ENCODE measurements at regions not wholly inside any gene's neighbourhood (a gene's known extent, or its start where the extent isn't known, plus 50 kb on each side); places are given as distances from the start of the nearest gene placed in this dataset.

- intact Hi-C loops (cut with micrococcal nuclease; ENCODE audit: unreplicated experiment), result no loop called here
- H3K4me1 Mint-ChIP-seq (ENCODE audit: low read depth, unreplicated experiment), result no peaks in the 10 kb centered on the region
- no TSS peak for BruUV-seq (replicated peaks)
- H3K27ac Mint-ChIP-seq (ENCODE audit: unreplicated experiment), result no peak overlapping the region
- DNase-seq, result no peak
- Histone ChIP-seq H3K27me3 (replicated peaks; ENCODE audit: control insufficient read depth, insufficient read depth, low read length) (no peaks in the 10 kb centered on the region), H3K9me3 (no peaks in the 10 kb centered on the region; the same call in 1 of the 2 replicates), H3K36me3 (ENCODE audit: control insufficient read depth, insufficient read depth, low read length) (no peaks in the 10 kb centered on the region), H3K4me3 (ENCODE audit: low read depth, low read length) (no peak overlapping the region), H3K4me1 (no peaks in the 10 kb centered on the region)
- H3K36me3 Mint-ChIP-seq (ENCODE audit: insufficient read depth, unreplicated experiment), result no peaks in the 10 kb centered on the region
- peaks cover 6% of the 10 kb centered on the region for H3K27me3 Mint-ChIP-seq (ENCODE audit: insufficient read depth, unreplicated experiment)
- H3K4me3 Mint-ChIP-seq (ENCODE audit: unreplicated experiment), result no peak overlapping the region
- CTCF ChIA-PET, result no interaction called here
- TF ChIP-seq CTCF (IDR thresholded peaks at IDR 0.05; ENCODE audit: insufficient read depth in 1 of 2, low read depth in 1 of 2, low read length in 1 of 2, severe bottlenecking in 1 of 2, unreplicated experiment in 1 of 2), result no peak
- H3K9me3 Mint-ChIP-seq (ENCODE audit: unreplicated experiment), result no peaks in the 10 kb centered on the region
- POLR2A ChIA-PET, result no interaction called here
Observed at GRCh38 chr5:17816505-17816904, 182.2 kb downstream of the TAF11L14 start.

GRCh38 chr5:17816944-17817343 lies 182.7 kb downstream of the TAF11L14 start:
- ChIA-PET POLR2A (no interaction called here), CTCF (no interaction called here)
- H3K36me3 ChIP-seq (ENCODE audit: control insufficient read depth, insufficient read depth, low read length), result no peaks in the 10 kb centered on the region
- intact Hi-C loops (cut with micrococcal nuclease; ENCODE audit: unreplicated experiment), result no loop called here
- H3K9me3 Mint-ChIP-seq (ENCODE audit: unreplicated experiment), result no peaks in the 10 kb centered on the region
- no peak overlapping the region for H3K27ac Mint-ChIP-seq (ENCODE audit: unreplicated experiment)
- H3K9me3 ChIP-seq, result no peaks in the 10 kb centered on the region; the same call in 1 of the 2 replicates
- H3K4me3 Mint-ChIP-seq (ENCODE audit: unreplicated experiment), result no peak overlapping the region
- BruUV-seq (replicated peaks), result no TSS peak
- H3K36me3 Mint-ChIP-seq (ENCODE audit: insufficient read depth, unreplicated experiment), result no peaks in the 10 kb centered on the region
- H3K27me3 Mint-ChIP-seq (ENCODE audit: insufficient read depth, unreplicated experiment), result peaks cover 6% of the 10 kb centered on the region
- H3K27me3 ChIP-seq (replicated peaks; ENCODE audit: control insufficient read depth, insufficient read depth, low read length), result no peaks in the 10 kb centered on the region
- no peak overlapping the region for H3K4me3 ChIP-seq (ENCODE audit: low read depth, low read length)
- TF ChIP-seq CTCF (IDR thresholded peaks at IDR 0.05; ENCODE audit: insufficient read depth in 1 of 2, low read depth in 1 of 2, low read length in 1 of 2, severe bottlenecking in 1 of 2, unreplicated experiment in 1 of 2), result no peak
- no peaks in the 10 kb centered on the region for H3K4me1 Mint-ChIP-seq (ENCODE audit: low read depth, unreplicated experiment)
- no peak for DNase-seq
- H3K4me1 ChIP-seq, result no peaks in the 10 kb centered on the region

- Mint-ChIP-seq H3K4me3 (ENCODE audit: unreplicated experiment) (no peak overlapping the region), H3K9me3 (ENCODE audit: unreplicated experiment) (no peaks in the 10 kb centered on the region), H3K27ac (ENCODE audit: unreplicated experiment) (no peak overlapping the region), H3K36me3 (ENCODE audit: insufficient read depth, unreplicated experiment) (no peaks in the 10 kb centered on the region), H3K27me3 (ENCODE audit: insufficient read depth, unreplicated experiment) (peaks cover 6% of the 10 kb centered on the region), H3K4me1 (ENCODE audit: low read depth, unreplicated experiment) (no peaks in the 10 kb centered on the region)
- no peak for DNase-seq
- H3K4me1 ChIP-seq, result no peaks in the 10 kb centered on the region
- no peaks in the 10 kb centered on the region for H3K9me3 ChIP-seq
- CTCF ChIA-PET, result no interaction called here
- H3K4me3 ChIP-seq (ENCODE audit: low read depth, low read length), result no peak overlapping the region
- intact Hi-C loops (cut with micrococcal nuclease; ENCODE audit: unreplicated experiment), result no loop called here
- no peaks in the 10 kb centered on the region for H3K36me3 ChIP-seq (ENCODE audit: control insufficient read depth, insufficient read depth, low read length)
- no peak for TF ChIP-seq CTCF (IDR thresholded peaks at IDR 0.05; ENCODE audit: insufficient read depth in 1 of 2, low read depth in 1 of 2, low read length in 1 of 2, severe bottlenecking in 1 of 2, unreplicated experiment in 1 of 2)
- no TSS peak for BruUV-seq (replicated peaks)
- no peaks in the 10 kb centered on the region for H3K27me3 ChIP-seq (replicated peaks; ENCODE audit: control insufficient read depth, insufficient read depth, low read length)
- POLR2A ChIA-PET, result no interaction called here
Observed at GRCh38 chr5:17817990-17818389, 183.7 kb downstream of the TAF11L14 start.
